ENCODE measurements at regions not wholly inside any gene's neighbourhood (a gene's known extent, or its start where the extent isn't known, plus 50 kb on each side); places are given as distances from the start of the nearest gene placed in this dataset.

GRCh38 chr6:166251211-166251610, 57.0 kb downstream of the PRR18 start:
- TF ChIP-seq YY1 (IDR thresholded peaks at IDR 0.05) (no peak), MAX (IDR thresholded peaks at IDR 0.05) (no peak), HNF4G (IDR thresholded peaks at IDR 0.05) (no peak), SP1 (IDR thresholded peaks at IDR 0.05) (no peak), JUND (IDR thresholded peaks at IDR 0.05) (no peak), RAD21 (IDR thresholded peaks at IDR 0.05) (no peak), GABPA (IDR thresholded peaks at IDR 0.05 in 1 of 2, conservative IDR thresholded peaks at IDR 0.05 in 1 of 2) (no peak), TAF1 (conservative IDR thresholded peaks at IDR 0.05) (no peak), NR2F2 (IDR thresholded peaks at IDR 0.05) (no peak), RXRA (IDR thresholded peaks at IDR 0.05) (no peak), FOXA1 (IDR thresholded peaks at IDR 0.05) (no peak)
- TF ChIP-seq, protein P1, sequence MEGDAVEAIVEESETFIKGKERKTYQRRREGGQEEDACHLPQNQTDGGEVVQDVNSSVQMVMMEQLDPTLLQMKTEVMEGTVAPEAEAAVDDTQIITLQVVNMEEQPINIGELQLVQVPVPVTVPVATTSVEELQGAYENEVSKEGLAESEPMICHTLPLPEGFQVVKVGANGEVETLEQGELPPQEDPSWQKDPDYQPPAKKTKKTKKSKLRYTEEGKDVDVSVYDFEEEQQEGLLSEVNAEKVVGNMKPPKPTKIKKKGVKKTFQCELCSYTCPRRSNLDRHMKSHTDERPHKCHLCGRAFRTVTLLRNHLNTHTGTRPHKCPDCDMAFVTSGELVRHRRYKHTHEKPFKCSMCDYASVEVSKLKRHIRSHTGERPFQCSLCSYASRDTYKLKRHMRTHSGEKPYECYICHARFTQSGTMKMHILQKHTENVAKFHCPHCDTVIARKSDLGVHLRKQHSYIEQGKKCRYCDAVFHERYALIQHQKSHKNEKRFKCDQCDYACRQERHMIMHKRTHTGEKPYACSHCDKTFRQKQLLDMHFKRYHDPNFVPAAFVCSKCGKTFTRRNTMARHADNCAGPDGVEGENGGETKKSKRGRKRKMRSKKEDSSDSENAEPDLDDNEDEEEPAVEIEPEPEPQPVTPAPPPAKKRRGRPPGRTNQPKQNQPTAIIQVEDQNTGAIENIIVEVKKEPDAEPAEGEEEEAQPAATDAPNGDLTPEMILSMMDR (IDR thresholded peaks at IDR 0.05; ENCODE audit: low read depth, low read length, missing input control), result no peak
- TF ChIP-seq, protein P2, sequence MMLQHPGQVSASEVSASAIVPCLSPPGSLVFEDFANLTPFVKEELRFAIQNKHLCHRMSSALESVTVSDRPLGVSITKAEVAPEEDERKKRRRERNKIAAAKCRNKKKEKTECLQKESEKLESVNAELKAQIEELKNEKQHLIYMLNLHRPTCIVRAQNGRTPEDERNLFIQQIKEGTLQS (IDR thresholded peaks at IDR 0.05), result no peak
